ENCODE measurements at regions not wholly inside any gene's neighbourhood (a gene's known extent, or its start where the extent isn't known, plus 50 kb on each side); places are given as distances from the start of the nearest gene placed in this dataset.

- no peak for DNase-seq
Measured at GRCh38 chr6:2562721-2563451, 187.8 kb downstream of the MYLK4 start.

DNA sequence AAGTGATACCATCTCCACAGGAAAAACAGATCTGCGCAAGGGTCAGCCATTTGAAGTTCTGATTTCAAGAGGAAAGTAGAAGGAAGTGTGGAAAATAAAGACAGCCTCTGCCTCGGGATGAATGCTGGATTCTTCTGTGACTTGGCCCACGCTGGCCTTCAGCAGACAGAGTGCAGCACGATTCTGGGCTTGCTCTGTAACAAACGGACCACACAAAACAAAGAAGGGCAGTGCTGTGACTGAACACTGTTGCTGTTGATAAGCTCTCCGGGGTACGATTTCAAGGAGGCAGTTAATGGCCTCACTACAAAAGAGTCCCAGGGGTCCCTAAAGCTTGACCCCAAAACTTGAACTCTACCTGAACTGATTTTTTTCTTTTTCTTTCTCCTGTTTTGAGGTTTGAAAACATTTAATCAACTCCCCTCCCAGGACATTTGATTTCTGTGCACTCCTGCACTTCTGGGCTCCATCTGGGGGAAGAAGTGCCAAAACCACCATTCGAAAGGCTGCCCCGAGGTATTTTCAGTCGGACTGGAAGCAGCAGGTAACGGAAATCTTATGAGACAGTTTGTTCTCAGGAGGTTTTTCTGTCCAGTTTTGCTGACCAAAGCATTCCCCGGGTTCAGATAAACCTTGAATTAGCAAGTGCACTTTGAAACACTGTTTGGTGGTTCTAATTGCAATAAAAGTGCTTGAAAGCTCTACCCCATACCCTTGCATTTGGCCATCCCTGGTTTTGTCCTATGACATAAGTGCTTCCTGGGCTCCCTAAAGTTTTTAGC is 189.6 kb downstream of the MYLK4 start:
- no peak for DNase-seq

GRCh38 chr6:2560140-2560818 is 190.4 kb downstream of the MYLK4 start:
- DNase-seq, result no peak

- no peak for DNase-seq
Measured at GRCh38 chr6:2558861-2559801, 191.6 kb downstream of the MYLK4 start.

- DNase-seq, result no peak
Measured at GRCh38 chr6:2558098-2558680, 192.5 kb downstream of the MYLK4 start.

DNA sequence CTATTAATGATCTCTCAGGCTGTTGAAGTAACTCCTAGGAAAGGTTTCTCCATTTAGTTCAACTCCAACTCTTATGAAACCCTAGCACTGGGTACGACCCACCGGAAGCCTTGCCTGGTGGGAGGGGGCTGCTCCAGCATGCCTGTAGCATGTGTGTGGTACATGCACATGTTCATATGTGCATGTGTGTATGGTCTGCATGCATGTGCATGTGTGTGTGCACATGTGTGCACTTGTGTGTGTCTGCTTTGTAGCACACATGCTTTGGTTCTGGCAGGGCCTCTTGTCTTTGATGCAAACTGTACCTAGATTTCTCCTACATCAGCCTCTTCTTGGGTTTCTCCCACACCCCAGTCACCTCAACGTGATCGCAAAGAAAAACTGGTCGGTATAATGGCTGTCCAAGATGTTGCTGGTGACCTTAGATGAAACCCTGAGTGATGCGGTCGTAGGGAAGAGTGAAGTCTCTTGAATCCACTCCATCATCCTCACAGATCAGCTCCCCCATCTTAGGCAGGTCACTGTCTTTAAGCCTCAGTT is 193.5 kb downstream of the MYLK4 start:
- DNase-seq, result no peak

- DNase-seq, result no peak
Measured at GRCh38 chr6:2556761-2557160, 194.0 kb downstream of the MYLK4 start.

DNA sequence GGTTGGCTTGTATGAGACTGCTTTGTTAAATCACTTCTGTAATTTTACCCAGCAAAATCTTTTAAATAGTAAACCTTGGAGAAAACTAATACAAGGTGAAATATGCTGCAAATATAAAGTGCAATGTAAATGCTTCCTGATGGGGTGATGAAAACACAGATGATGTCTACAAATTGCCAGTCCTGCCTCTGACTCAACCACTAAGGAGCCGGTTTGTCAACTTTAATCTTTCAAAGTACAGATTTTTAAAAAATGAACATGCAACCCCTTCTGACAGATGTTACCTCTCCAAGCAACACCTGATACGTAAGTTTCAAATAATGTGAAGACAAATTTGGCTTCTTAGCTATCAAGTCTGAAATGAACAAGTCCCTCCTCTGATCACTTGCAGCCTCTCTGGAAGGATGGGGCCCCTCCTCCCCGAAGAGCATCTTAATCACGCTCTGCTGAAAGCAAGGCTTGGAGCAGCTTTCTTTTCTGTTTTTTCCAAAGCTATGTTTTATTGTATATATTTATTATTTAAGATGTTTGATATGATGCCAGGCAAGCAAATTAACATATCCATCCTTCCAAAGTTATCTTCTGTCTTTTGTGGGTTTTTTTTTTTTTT is 196.0 kb downstream of the MYLK4 start:
- DNase-seq, result no peak

DNA sequence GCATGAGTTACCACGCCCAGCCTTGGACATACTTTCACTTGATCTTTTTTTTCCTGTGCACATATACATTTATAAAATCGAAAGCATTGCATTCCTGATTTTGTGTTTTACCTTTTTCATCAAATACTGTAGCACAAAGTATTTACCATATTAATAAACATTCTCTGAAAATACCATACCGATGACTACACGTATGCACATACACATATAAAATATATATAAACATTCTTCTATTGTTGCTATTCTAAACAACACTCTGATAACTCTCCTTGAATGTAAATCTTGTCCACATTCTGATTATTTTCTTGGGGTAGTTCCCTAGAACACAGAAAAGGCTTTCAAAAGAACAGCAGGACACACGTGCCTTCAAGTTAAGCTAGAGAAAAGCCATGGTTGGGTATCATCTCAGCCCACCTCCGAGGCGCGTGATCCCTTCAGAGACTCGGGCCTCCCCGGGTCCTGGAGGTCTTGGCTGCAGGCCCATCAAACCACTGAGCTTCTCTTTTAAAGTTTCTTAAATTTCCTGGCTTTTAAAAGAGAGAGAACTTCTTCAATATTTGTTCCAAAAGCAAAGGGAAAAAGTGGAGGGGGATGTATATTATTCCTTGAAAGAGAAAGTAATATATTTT is 198.1 kb downstream of the MYLK4 start:
- DNase-seq, result no peak

GRCh38 chr6:2551705-2552104 is 199.0 kb downstream of the MYLK4 start:
- DNase-seq, result no peak

GRCh38 chr6:2550247-2550646 is 200.5 kb downstream of the MYLK4 start:
- no peak for DNase-seq

- no peak for DNase-seq
Measured at GRCh38 chr6:2549834-2550233, 200.9 kb downstream of the MYLK4 start.

GRCh38 chr6:2547355-2547754 is 203.4 kb downstream of the MYLK4 start:
- DNase-seq, result no peak

DNA sequence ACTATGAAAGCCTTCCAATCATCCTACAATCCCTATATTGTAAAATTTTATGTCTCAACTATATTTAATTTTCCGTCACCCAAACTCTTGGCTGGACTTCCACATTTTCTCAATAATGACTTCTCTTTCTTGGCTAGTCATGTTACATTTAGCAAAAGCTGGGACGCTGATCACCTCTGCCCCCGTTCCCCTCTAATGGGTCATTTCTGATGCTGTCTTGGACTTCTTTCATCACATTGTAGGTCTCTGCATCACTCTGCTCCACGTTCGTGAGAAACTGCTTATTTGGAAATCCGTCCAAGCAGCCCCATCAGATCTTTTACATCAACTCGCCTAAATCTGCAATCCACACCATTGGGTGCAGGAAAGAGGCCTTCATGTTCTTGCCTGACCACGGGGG is 203.8 kb downstream of the MYLK4 start:
- no peak for DNase-seq

- DNase-seq, result no peak
Measured at GRCh38 chr6:2545383-2546038, 205.2 kb downstream of the MYLK4 start.

DNA sequence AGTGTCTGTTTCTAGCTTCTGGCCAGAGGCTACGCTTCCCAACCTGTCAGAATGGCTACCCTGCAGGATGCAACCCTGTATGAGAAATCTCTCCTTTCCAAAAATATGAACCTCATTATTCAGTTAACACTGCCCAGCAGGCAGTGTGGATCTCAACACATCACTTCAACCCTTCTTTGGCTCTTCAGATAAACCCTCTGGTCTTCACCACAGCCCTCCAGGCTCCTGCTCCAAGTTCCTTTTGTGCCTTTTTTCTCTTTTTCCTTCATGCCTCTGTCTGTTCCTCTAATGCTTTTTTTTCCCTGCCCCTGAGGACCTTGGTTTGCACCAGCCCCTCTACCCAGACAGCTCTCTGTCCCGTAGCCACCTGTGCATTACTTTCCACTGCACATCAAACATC is 207.4 kb downstream of the MYLK4 start:
- DNase-seq, result no peak

DNA sequence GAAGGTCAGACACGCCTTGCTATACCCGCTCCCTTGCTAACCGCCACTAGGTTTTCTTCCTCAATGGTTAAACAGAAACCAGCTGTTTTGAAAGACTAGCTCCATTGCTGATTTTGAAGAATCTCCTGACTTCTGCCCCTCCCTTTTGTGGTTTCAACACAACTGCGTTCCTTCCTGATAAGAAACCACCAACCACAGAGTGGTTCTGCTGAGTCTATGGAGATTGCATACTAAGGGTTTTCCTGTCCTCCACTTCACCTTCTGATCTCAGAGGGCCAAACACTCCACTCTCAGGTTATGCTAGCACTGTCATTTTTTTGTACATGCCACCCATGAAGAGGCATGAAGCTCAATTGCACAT is 207.9 kb downstream of the MYLK4 start:
- DNase-seq, result peak; percentile 87

DNA sequence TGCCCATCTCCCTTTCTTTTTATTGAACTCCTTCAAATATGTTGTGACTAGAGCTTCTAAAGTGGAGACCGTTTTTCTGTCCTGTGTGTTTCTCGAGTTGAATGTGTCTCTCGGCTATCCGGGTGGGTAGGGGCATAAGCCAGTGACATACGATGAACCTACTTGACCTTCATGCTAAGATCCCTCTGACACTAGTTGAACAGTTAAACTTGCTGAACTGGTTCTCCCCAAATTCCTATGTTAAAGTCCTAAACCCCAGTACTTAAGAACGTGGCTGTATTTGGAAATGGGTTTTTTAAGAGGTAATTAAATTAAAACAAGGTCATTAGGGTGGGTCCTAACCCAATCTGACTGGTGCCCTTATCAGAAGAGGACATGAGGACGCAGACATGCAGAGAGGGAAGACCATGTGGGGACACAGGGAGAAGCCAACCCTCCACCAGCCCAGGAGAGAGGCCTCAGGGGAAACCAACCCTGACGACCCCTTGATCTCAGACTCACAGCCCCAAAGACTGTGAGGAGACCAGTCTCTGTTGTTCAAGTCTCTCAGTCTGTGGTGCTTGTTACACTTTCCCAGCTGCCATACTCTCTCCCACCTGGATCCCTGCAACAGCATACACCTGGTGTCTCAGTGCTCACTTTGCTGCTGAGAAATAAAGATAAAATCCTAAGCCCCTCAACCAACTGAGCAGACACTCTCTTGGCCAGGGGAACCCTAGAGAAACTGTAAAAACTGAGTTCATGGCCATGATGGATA is 208.4 kb downstream of the MYLK4 start:
- no peak for DNase-seq

DNA sequence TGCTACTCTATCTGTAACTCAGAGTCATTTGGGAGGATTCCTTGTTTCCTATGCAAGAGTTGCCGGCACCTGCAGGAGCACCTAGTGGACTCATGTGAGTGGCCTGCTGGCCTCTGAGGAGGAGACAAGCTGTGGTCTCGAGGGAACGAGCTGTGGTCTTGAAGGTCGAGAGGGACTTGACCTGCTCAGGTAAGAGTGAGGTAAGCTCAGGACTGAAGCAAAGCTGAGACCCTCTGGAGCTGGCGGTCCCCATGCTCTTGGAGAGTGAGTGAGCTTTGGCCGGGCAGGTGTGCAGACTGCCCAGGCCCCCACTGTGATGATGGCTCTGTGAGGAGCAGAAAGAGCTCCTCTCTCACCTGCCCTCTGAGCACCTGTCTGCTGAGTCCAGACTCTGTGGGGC is 214.3 kb downstream of the MYLK4 start:
- DNase-seq, result no peak

DNA sequence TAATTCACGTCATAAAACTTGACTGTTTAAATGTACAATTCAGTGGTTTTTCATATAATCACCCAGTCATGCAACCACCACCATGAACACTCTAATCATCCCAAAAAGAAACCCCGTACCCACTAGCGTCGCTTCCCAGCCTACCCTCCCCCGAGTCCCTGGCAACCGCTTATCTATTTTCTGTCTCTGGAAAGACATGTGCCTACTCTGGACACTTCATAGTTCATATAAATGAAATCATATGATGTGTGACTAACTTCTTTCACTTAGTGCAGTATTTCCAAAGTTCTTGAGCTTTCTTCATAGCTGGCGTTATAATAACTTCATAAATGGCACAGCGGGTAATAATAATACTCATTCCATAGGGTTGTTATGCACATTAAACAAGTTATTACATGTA is 215.2 kb downstream of the MYLK4 start:
- no peak for DNase-seq

Measured in activated CD4-positive, alpha-beta T cell treated with anti-CD3 and anti-CD28 coated beads, Interleukin-2, Interleukin-6, amounts not matched to agents 100 ng/mL and 50 ng/mL, durations not matched to agents 16 hours and 8 hours (primary cell).